ENCODE measurements at regions not wholly inside any gene's neighbourhood (a gene's known extent, or its start where the extent isn't known, plus 50 kb on each side); places are given as distances from the start of the nearest gene placed in this dataset.

GRCh38 chr9:2411459-2412215, 209.9 kb upstream of the VLDLR start:
- H3K4me1 ChIP-seq (ENCODE audit: insufficient read depth, low read length) = no peaks in the 10 kb centered on the region
- Mint-ChIP-seq H3K9me3 (no peaks in the 10 kb centered on the region), H3K36me3 (ENCODE audit: low read depth) (no peaks in the 10 kb centered on the region), H3K4me3 (no peak overlapping the region), H3K27me3 (no peaks in the 10 kb centered on the region), H3K4me1 (ENCODE audit: low read depth) (no peaks in the 10 kb centered on the region), H3K27ac (no peak overlapping the region)
- DNase-seq (no peak), ATAC-seq (ENCODE audit: poor library complexity) (no peak)
- no peak overlapping the region for H3K4me3 ChIP-seq (ENCODE audit: low read length)
- H3K27me3 ChIP-seq (ENCODE audit: control insufficient read depth in 1 of 2, insufficient read depth in 2 of 2, low read length in 2 of 2) = no peaks in the 10 kb centered on the region
- TF ChIP-seq, protein P1, sequence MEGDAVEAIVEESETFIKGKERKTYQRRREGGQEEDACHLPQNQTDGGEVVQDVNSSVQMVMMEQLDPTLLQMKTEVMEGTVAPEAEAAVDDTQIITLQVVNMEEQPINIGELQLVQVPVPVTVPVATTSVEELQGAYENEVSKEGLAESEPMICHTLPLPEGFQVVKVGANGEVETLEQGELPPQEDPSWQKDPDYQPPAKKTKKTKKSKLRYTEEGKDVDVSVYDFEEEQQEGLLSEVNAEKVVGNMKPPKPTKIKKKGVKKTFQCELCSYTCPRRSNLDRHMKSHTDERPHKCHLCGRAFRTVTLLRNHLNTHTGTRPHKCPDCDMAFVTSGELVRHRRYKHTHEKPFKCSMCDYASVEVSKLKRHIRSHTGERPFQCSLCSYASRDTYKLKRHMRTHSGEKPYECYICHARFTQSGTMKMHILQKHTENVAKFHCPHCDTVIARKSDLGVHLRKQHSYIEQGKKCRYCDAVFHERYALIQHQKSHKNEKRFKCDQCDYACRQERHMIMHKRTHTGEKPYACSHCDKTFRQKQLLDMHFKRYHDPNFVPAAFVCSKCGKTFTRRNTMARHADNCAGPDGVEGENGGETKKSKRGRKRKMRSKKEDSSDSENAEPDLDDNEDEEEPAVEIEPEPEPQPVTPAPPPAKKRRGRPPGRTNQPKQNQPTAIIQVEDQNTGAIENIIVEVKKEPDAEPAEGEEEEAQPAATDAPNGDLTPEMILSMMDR (IDR thresholded peaks at IDR 0.05) = no peak
- no peak overlapping the region for H3K27ac ChIP-seq (ENCODE audit: low read depth in 1 of 2, low read length in 2 of 2)
- ChIA-PET CTCF (no interaction called here), POLR2A (no interaction called here)
- intact Hi-C loops (cut with DNase I, micrococcal nuclease) = no loop called here
- no peaks in the 10 kb centered on the region for H3K36me3 ChIP-seq (ENCODE audit: insufficient read depth, low read length)
- H3K9me3 ChIP-seq (ENCODE audit: control insufficient read depth in 1 of 2, insufficient read depth in 1 of 2, low read length in 2 of 2) = peaks cover 0 to 7% of the 10 kb centered on the region in 2 experiments

DNA sequence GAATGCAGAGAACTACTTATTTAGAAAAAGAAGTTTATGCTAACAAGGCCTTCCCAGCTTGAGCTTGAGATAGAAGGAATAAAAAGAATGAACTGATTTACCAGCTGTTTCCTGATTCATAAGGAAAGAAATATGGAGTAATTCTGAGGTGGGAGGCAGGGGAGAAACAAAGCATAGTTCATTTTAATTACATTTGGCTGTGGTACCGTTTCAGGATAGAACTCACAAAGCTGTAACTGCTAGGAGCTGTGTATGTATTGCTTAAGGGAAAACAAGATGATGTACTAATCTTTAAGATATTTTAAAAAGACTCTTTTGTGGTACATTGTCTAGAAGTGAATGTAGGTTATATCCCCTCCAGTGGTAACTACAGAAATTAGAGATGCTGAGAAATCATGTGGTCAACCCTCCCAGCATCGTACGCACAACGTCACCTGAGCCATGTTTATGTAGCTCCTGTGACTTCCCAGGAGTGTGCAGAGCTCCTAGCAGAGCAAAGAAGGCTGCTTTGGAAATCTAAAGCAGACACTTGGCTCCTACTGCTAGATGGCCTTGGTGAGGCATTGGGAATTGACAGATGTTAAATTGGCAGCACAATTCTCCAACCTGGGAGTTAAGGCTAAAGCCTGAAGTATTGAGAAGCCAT, 208.3 kb upstream of the VLDLR start:
- H3K4me3 Mint-ChIP-seq = no peak overlapping the region
- no peaks in the 10 kb centered on the region for H3K9me3 ChIP-seq (ENCODE audit: control insufficient read depth in 1 of 2, insufficient read depth in 1 of 2, low read length in 2 of 2)
- intact Hi-C loops (cut with DNase I, micrococcal nuclease) = no loop called here
- no peaks in the 10 kb centered on the region for H3K27me3 ChIP-seq (ENCODE audit: control insufficient read depth in 1 of 2, insufficient read depth in 2 of 2, low read length in 2 of 2)
- no peaks in the 10 kb centered on the region for H3K36me3 Mint-ChIP-seq (ENCODE audit: low read depth)
- H3K27ac ChIP-seq (ENCODE audit: low read depth in 1 of 2, low read length in 2 of 2) = no peak overlapping the region
- H3K27me3 Mint-ChIP-seq = peaks cover 5% of the 10 kb centered on the region
- H3K4me3 ChIP-seq (ENCODE audit: low read length) = no peak overlapping the region
- no peaks in the 10 kb centered on the region for H3K4me1 ChIP-seq (ENCODE audit: insufficient read depth, low read length)
- TF ChIP-seq, protein P1 (IDR thresholded peaks at IDR 0.05) = no peak
- no peaks in the 10 kb centered on the region for H3K9me3 Mint-ChIP-seq
- H3K36me3 ChIP-seq (ENCODE audit: insufficient read depth, low read length) = no peaks in the 10 kb centered on the region
- ChIA-PET CTCF (no interaction called here), POLR2A (no interaction called here)
- DNase-seq (no peak), ATAC-seq (ENCODE audit: poor library complexity) (no peak)
- no peak overlapping the region for H3K27ac Mint-ChIP-seq
- H3K4me1 Mint-ChIP-seq (ENCODE audit: low read depth) = no peaks in the 10 kb centered on the region

GRCh38 chr9:2414465-2414864, 207.1 kb upstream of the VLDLR start:
- Mint-ChIP-seq H3K9me3 (no peaks in the 10 kb centered on the region), H3K36me3 (ENCODE audit: low read depth) (no peaks in the 10 kb centered on the region), H3K27ac (no peak overlapping the region), H3K4me3 (no peak overlapping the region), H3K27me3 (peaks cover 5% of the 10 kb centered on the region), H3K4me1 (ENCODE audit: low read depth) (no peaks in the 10 kb centered on the region)
- no peak for DNase-seq
- TF ChIP-seq, protein P1 (IDR thresholded peaks at IDR 0.05) = no peak
- Histone ChIP-seq H3K27me3 (ENCODE audit: control insufficient read depth in 1 of 2, insufficient read depth in 2 of 2, low read length in 2 of 2) (no peaks in the 10 kb centered on the region), H3K27ac (ENCODE audit: low read depth in 1 of 2, low read length in 2 of 2) (no peak overlapping the region), H3K4me3 (ENCODE audit: low read length) (no peak overlapping the region), H3K36me3 (ENCODE audit: insufficient read depth, low read length) (no peaks in the 10 kb centered on the region), H3K9me3 (ENCODE audit: control insufficient read depth in 1 of 2, insufficient read depth in 1 of 2, low read length in 2 of 2) (no peaks in the 10 kb centered on the region), H3K4me1 (ENCODE audit: insufficient read depth, low read length) (no peaks in the 10 kb centered on the region)
- no peak for ATAC-seq (ENCODE audit: poor library complexity)
- intact Hi-C loops (cut with DNase I, micrococcal nuclease) = no loop called here
- CTCF ChIA-PET = no interaction called here
- POLR2A ChIA-PET = no interaction called here

Data from CD4-positive, alpha-beta T cell (primary cell).